Fibroblast of the aortic adventitia (primary cell): ENCODE measurements at regions not wholly inside any gene's neighbourhood (a gene's known extent, or its start where the extent isn't known, plus 50 kb on each side); places are given as distances from the start of the nearest gene placed in this dataset.

ENCODE experiments used
- DNase-seq: peaks from one replicate; pipeline ENCODE4 v3.0.0-alpha.2; 2010; ENCODE audit warnings: low read depth
- H3K4me3 ChIP-seq: 2 replicates; pipeline ENCODE4 v1.5.1; 2011; ENCODE audit warnings: low read depth, mild to moderate bottlenecking, control low read depth, low read length, moderate library complexity
- CTCF ChIP-seq: IDR thresholded peaks from 2 replicates; pipeline ENCODE4 v1.5.1; 2011; ENCODE audit warnings: mild to moderate bottlenecking, low read length, control low read depth, inconsistent platforms; ENCODE audit not compliant: insufficient read depth

DNA sequence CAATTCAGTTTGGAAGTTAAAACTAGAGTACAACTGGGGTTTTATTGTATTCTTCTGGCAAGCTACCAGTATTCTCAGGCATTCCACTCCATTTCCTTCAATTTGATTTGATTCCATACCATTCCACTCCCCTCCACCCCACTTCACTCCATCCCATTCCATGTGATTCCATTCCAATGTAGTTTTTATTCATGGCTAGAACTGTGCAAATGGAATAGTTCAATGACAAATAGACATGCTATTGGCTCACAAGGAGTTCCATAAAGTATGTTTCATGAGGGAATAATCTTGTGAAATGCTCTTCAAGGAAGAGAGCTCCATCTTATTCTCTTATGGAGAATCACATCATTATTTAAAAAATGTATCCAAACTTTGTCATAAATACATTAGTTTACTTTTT is 285.0 kb upstream of the BMP2 start:
- no peak for DNase-seq
- H3K4me3 ChIP-seq = no peak overlapping the region
- TF ChIP-seq CTCF = no peak

DNA sequence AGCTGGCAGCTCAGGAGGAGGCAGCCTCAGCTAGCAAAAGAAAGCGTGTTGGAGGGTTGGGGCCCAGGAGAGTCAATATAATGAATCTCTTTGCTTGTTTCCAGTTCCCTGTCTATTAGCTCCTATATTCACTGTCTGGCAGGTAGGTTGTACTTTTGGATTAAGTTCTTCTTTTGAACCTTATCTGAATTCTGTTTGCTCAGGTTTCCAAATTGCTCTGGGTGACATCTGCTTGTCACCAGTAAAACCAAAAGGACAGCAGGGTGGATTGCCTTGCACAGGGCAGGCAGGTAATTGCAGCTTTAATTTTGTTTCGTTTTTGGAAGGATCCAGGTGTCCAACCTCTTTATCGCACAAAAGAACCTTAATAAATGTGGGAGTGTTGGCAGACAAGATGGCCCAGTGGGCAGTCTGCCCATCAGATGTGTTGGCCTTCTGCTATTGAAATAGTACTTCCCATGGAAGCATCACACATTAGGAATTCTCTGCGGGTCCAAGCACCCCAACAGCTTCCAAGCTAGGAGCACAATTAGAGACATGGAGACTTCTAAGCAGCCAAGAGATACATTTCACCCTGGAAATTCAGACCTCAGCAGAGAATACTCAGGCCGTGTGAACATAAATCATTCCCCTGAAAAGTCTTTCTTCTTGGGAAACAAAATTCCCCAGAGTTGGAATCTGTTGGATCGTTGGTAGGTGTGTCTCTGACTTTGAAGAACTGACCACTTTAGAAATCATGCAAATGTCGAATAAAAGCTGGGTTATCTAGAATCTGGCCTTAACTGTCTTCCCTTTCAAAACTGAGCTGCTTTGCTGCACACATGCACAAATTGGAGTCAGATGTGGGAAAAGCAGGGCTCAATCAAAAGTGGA is 286.9 kb upstream of the BMP2 start:
- H3K4me3 ChIP-seq = no peak overlapping the region
- no peak for TF ChIP-seq CTCF
- no peak for DNase-seq

GRCh38 chr20:6473197-6473596 is 294.3 kb upstream of the BMP2 start:
- no peak for DNase-seq
- no peak for TF ChIP-seq CTCF
- no peak overlapping the region for H3K4me3 ChIP-seq

DNA sequence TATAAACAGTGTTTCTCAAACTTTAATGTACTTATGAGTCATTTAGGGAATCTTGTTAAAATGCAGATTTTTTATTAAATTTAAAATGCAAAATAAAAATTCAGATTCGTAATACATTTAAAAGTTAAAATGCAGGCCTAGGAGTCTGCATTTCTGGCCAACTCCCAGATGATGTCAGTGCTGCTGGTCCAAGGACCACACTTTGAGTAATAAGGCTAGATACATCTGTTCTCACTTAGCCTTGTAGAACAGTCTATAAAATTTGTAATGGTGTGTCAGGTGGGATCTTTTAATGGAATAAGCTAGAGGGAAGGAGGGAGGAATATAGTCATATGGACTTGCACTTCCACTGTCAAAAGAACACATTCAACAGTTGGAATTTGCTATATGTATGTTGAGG is 295.6 kb upstream of the BMP2 start:
- no peak overlapping the region for H3K4me3 ChIP-seq
- DNase-seq = no peak
- no peak for TF ChIP-seq CTCF

DNA sequence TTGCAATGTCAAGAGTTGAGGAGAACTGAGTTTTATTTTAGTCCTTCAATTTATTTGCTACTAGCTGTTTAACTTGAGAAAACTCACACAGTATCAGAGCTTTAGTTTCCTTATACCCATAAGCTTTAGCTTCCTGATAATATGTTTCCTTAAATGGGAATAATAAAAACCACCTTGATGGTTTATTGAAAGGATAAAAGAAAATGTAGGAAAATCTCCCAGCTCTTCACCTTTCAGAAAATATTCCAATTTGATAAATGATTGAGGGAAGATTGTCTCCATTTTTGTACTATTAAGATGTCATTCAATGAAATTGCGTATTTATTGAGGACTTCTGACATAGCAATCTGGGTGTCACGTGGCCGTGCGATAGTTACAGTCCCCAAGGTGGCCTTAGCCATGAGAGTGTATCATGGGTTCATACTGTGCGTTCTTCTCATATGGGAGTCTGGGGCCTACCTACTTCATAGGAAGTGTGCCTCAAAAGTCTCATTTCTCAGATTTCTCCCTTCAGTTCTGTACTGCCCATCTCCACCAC is 296.3 kb upstream of the BMP2 start:
- H3K4me3 ChIP-seq = no peak overlapping the region
- DNase-seq = no peak
- TF ChIP-seq CTCF = no peak

- no peak for TF ChIP-seq CTCF
- DNase-seq = no peak
- no peak overlapping the region for H3K4me3 ChIP-seq
Observed at GRCh38 chr20:6469695-6470094, 297.8 kb upstream of the BMP2 start.
